KMS-11 (cell line): ENCODE measurements at regions not wholly inside any gene's neighbourhood (a gene's known extent, or its start where the extent isn't known, plus 50 kb on each side); places are given as distances from the start of the nearest gene placed in this dataset.

Source experiments
- H2AFZ ChIP-seq: fragments of 200-600 bp; sonication (generic); 2 replicates; pipeline ENCODE4 v1.6.1; 2016; ENCODE audit warnings: antibody characterized with exemption, mixed run types, low read depth
- H3K27ac ChIP-seq: fragments of 200-600 bp; sonication (generic); 2 replicates; pipeline ENCODE4 v1.6.1; 2016; ENCODE audit warnings: mild to moderate bottlenecking, mixed run types
- H3K27me3 ChIP-seq: fragments of 200-600 bp; sonication (generic); 2 replicates; pipeline ENCODE4 v1.6.1; 2017; ENCODE audit warnings: mild to moderate bottlenecking, low read depth, mixed run types, moderate library complexity; ENCODE audit not compliant: insufficient read depth
- H3K36me3 ChIP-seq: fragments of 200-600 bp; sonication (generic); 2 replicates; pipeline ENCODE4 v1.6.1; 2017; ENCODE audit warnings: mild to moderate bottlenecking, mixed run types; ENCODE audit not compliant: insufficient read depth
- H3K4me1 ChIP-seq: fragments of 200-600 bp; sonication (generic); 2 replicates; pipeline ENCODE4 v1.6.1; 2016; ENCODE audit warnings: mild to moderate bottlenecking, low read depth, mixed run types; ENCODE audit not compliant: poor library complexity, severe bottlenecking
- H3K4me2 ChIP-seq: fragments of 200-600 bp; sonication (generic); 2 replicates; pipeline ENCODE4 v1.7.0; 2016; ENCODE audit warnings: mild to moderate bottlenecking, mixed run types
- H3K4me3 ChIP-seq: fragments of 200-600 bp; sonication (generic); IDR thresholded peaks from 2 replicates; pipeline ENCODE4 v1.6.1; 2017; ENCODE audit warnings: low read depth, low read length, mixed read lengths; ENCODE audit not compliant: insufficient read depth
- H3K79me2 ChIP-seq: fragments of 200-600 bp; sonication (generic); 2 replicates; pipeline ENCODE4 v1.6.1; 2016; ENCODE audit warnings: low read depth, mixed run types; ENCODE audit not compliant: insufficient read depth
- H3K9ac ChIP-seq: fragments of 200-600 bp; sonication (generic); 2 replicates; pipeline ENCODE4 v1.6.1; 2016; ENCODE audit warnings: mild to moderate bottlenecking, mixed run types
- H4K20me1 ChIP-seq: fragments of 200-600 bp; sonication (generic); 2 replicates; pipeline ENCODE4 v1.6.1; 2016; ENCODE audit warnings: mild to moderate bottlenecking, mixed run types; ENCODE audit not compliant: insufficient read depth
- TF ChIP-seq, protein P1 (sequence below): fragments of 200-600 bp; sonication (generic); conservative IDR thresholded peaks from 2 replicates; pipeline ENCODE4 v1.6.1; 2017; ENCODE audit warnings: low read depth, mild to moderate bottlenecking, antibody characterized with exemption, low read length, moderate library complexity, mixed read lengths

DNA sequence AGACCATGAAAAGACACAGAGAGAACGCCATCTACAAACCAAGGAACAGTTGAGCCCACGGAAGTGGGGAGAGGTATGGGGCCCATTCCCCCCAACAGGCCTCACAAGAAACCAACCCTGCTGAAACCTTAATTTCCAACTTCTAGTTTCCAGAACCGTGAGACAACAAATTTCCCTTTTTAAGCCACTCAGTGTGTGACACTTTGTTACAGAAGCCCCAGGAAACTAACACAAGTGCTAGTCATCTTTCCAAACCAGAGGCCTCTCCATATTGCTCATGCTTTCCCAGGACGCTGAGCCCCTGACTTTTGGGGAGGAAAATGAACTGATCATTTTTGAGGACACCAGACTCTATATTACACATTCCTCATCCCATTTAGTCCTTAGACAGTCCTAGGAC, 186.8 kb downstream of the NUFIP1 start:
- TF ChIP-seq, protein P1, sequence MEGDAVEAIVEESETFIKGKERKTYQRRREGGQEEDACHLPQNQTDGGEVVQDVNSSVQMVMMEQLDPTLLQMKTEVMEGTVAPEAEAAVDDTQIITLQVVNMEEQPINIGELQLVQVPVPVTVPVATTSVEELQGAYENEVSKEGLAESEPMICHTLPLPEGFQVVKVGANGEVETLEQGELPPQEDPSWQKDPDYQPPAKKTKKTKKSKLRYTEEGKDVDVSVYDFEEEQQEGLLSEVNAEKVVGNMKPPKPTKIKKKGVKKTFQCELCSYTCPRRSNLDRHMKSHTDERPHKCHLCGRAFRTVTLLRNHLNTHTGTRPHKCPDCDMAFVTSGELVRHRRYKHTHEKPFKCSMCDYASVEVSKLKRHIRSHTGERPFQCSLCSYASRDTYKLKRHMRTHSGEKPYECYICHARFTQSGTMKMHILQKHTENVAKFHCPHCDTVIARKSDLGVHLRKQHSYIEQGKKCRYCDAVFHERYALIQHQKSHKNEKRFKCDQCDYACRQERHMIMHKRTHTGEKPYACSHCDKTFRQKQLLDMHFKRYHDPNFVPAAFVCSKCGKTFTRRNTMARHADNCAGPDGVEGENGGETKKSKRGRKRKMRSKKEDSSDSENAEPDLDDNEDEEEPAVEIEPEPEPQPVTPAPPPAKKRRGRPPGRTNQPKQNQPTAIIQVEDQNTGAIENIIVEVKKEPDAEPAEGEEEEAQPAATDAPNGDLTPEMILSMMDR = no peak
- no peaks in the 10 kb centered on the region for H3K79me2 ChIP-seq
- no peak overlapping the region for H3K4me3 ChIP-seq
- no peak overlapping the region for H3K9ac ChIP-seq
- no peak overlapping the region for H3K4me2 ChIP-seq
- H3K4me1 ChIP-seq = no peaks in the 10 kb centered on the region
- H3K27me3 ChIP-seq = no peaks in the 10 kb centered on the region
- no peaks in the 10 kb centered on the region for H3K36me3 ChIP-seq
- no peaks in the 10 kb centered on the region for H4K20me1 ChIP-seq
- H2AFZ ChIP-seq = no peak overlapping the region
- no peak overlapping the region for H3K27ac ChIP-seq

DNA sequence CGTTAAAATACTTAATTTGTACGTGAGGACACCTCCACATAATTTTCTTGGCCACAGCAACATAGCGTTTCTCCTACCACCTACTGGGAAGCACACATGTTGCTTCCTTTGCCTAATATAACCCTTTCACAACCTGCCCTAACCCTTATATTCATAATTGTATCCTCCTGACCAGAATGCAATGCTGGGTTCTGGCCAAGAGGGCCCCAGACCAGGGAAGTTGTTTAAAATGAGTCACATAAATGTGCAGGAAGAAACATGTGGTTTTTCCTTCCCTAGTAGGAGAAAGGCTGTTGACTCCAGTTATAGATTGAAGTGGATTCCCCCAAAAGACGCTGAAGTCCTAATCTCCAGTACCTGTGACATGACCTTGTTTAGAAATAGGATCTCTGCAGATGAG, 187.3 kb downstream of the NUFIP1 start:
- Histone ChIP-seq H4K20me1 (no peaks in the 10 kb centered on the region), H3K27ac (no peak overlapping the region), H3K9ac (no peak overlapping the region), H3K36me3 (no peaks in the 10 kb centered on the region), H3K4me2 (no peak overlapping the region), H3K27me3 (no peaks in the 10 kb centered on the region), H2AFZ (no peak overlapping the region), H3K4me3 (no peak overlapping the region), H3K4me1 (no peaks in the 10 kb centered on the region), H3K79me2 (no peaks in the 10 kb centered on the region)
- TF ChIP-seq, protein P1 = no peak

DNA sequence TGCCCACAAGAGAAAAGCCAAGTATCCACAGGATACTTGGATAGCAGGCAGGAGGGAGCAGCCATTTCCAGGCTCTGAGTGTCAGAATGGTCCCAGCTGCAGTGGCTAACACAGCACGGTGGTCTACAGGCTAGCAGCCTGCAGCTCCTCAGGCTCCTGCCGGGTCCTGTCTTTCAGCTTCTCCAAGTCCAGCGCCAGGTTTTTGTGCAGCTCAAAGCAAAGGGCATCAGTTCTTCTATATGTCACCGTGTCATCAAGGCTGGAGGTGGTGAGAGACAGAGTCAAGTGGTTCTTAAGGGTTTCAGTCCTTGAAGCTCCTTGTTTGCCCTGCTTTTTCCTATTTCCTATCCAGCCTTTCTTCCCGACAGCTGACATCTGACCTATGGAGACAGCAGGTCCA, 188.6 kb downstream of the NUFIP1 start:
- H2AFZ ChIP-seq = no peak overlapping the region
- H3K27me3 ChIP-seq = no peaks in the 10 kb centered on the region
- no peak overlapping the region for H3K9ac ChIP-seq
- H3K79me2 ChIP-seq = no peaks in the 10 kb centered on the region
- H3K36me3 ChIP-seq = no peaks in the 10 kb centered on the region
- H3K4me3 ChIP-seq = no peak overlapping the region
- H3K27ac ChIP-seq = no peak overlapping the region
- H3K4me2 ChIP-seq = no peak overlapping the region
- no peaks in the 10 kb centered on the region for H4K20me1 ChIP-seq
- TF ChIP-seq, protein P1 = no peak
- H3K4me1 ChIP-seq = no peaks in the 10 kb centered on the region

DNA sequence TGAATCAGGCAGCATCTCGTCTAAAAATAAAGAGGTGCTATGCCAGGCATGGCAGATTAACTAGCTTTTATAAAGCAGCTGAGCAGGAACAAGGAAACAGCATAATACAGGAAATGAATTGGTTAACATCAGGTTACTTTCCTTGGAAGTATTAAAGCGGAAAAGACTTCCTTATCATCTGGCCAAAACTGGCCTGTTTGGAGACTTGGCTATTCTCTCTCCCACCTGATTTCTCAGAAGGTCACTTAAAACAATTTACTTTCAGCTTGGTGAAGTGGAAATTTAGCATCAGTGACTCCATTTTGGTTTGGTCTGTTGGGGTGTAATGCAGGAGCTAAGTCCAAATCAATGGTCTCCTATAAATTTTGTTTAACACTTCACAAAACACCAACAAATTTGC, 191.6 kb downstream of the NUFIP1 start:
- Histone ChIP-seq H3K27ac (no peak overlapping the region), H4K20me1 (no peaks in the 10 kb centered on the region), H3K4me1 (no peaks in the 10 kb centered on the region), H3K9ac (no peak overlapping the region), H2AFZ (no peak overlapping the region), H3K4me2 (no peak overlapping the region), H3K36me3 (no peaks in the 10 kb centered on the region), H3K4me3 (no peak overlapping the region), H3K27me3 (no peaks in the 10 kb centered on the region), H3K79me2 (no peaks in the 10 kb centered on the region)
- TF ChIP-seq, protein P1 = no peak
